Neural progenitor cell (in vitro differentiated cells): ENCODE measurements at regions not wholly inside any gene's neighbourhood (a gene's known extent, or its start where the extent isn't known, plus 50 kb on each side); places are given as distances from the start of the nearest gene placed in this dataset.

Experiments
- DNase-seq: peaks from one replicate; pipeline ENCODE4 v3.0.0-alpha.2; 2016; ENCODE audit warnings: low spot score
- H2AFZ ChIP-seq: fragments of 200-600 bp; sonication (generic); replicated peaks from 2 replicates; pipeline ENCODE4 v1.6.1; 2016; ENCODE audit warnings: antibody characterized with exemption
- H3F3A ChIP-seq: fragments of 200-600 bp; sonication (generic); 2 replicates; pipeline ENCODE4 v1.6.1; 2016; ENCODE audit warnings: antibody characterized with exemption, low read depth
- H3K27ac ChIP-seq: fragments of 200-600 bp; sonication (generic); 2 replicates; pipeline ENCODE4 v1.5.1; 2016; ENCODE audit warnings: mild to moderate bottlenecking
- H3K27me3 ChIP-seq: fragments of 200-600 bp; sonication (generic); 2 replicates; pipeline ENCODE4 v1.6.1; 2016; ENCODE audit warnings: mild to moderate bottlenecking, moderate library complexity
- H3K36me3 ChIP-seq: fragments of 200-600 bp; sonication (generic); 2 replicates; pipeline ENCODE4 v1.5.1; 2016
- H3K4me1 ChIP-seq: fragments of 200-600 bp; sonication (generic); 2 replicates; pipeline ENCODE4 v1.6.1; 2016; ENCODE audit warnings: mixed run types
- H3K4me2 ChIP-seq: fragments of 200-600 bp; sonication (generic); 2 replicates; pipeline ENCODE4 v1.6.1; 2016
- H3K4me3 ChIP-seq: fragments of 200-600 bp; sonication (generic); 2 replicates; pipeline ENCODE4 v1.5.1; 2016
- H3K79me2 ChIP-seq: fragments of 200-600 bp; sonication (generic); 2 replicates; pipeline ENCODE4 v1.6.1; 2016; ENCODE audit warnings: low read depth
- H3K9ac ChIP-seq: fragments of 200-600 bp; sonication (generic); 2 replicates; pipeline ENCODE4 v1.6.1; 2016
- H3K9me3 ChIP-seq: fragments of 200-600 bp; sonication (generic); 2 replicates; pipeline ENCODE4 v1.5.1; 2016; ENCODE audit warnings: low read depth
- H4K20me1 ChIP-seq: fragments of 200-600 bp; sonication (generic); 2 replicates; pipeline ENCODE4 v1.6.1; 2016; ENCODE audit warnings: low read depth
- H3K27ac Mint-ChIP-seq: 3 replicates; pipeline ENCODE4 v1.8.0; 2021; ENCODE audit warnings: mixed read lengths
- H3K27me3 Mint-ChIP-seq: 2 replicates; pipeline ENCODE4 v1.8.0; 2022; ENCODE audit warnings: low read depth, mild to moderate bottlenecking, inconsistent platforms, moderate library complexity, mixed read lengths; ENCODE audit not compliant: insufficient read depth
- H3K36me3 Mint-ChIP-seq: 3 replicates; pipeline ENCODE4 v1.8.0; 2021; ENCODE audit warnings: mixed read lengths
- H3K4me1 Mint-ChIP-seq: 3 replicates; pipeline ENCODE4 v1.8.0; 2021; ENCODE audit warnings: mixed read lengths
- H3K4me3 Mint-ChIP-seq: 3 replicates; pipeline ENCODE4 v1.8.0; 2021; ENCODE audit warnings: mild to moderate bottlenecking, moderate library complexity, mixed read lengths
- H3K9me3 Mint-ChIP-seq: 3 replicates; pipeline ENCODE4 v1.8.0; 2020; ENCODE audit warnings: mixed read lengths
- CTCF ChIP-seq: fragments of 200-600 bp; sonication (generic); IDR thresholded peaks from 2 replicates; pipeline ENCODE4 v1.5.1; 2017; ENCODE audit warnings: antibody characterized with exemption, mild to moderate bottlenecking
- EZH2 ChIP-seq: fragments of 200-600 bp; sonication (generic); IDR thresholded peaks from 2 replicates; pipeline ENCODE4 v1.6.1; 2017; ENCODE audit warnings: antibody characterized with exemption, mild to moderate bottlenecking, moderate library complexity
- EZH2phosphoT487 ChIP-seq: fragments of 200-600 bp; sonication (generic); IDR thresholded peaks from 2 replicates; pipeline ENCODE4 v1.6.1; 2017; ENCODE audit warnings: antibody characterized with exemption

- Histone ChIP-seq H3F3A (no peaks in the 10 kb centered on the region), H3K9me3 (no peaks in the 10 kb centered on the region), H3K4me3 (no peak overlapping the region), H3K79me2 (no peaks in the 10 kb centered on the region), H3K36me3 (no peaks in the 10 kb centered on the region), H3K27me3 (no peaks in the 10 kb centered on the region), H4K20me1 (no peaks in the 10 kb centered on the region), H3K9ac (no peak overlapping the region), H3K4me2 (no peak overlapping the region), H2AFZ (no peak overlapping the region), H3K27ac (no peak overlapping the region), H3K4me1 (no peaks in the 10 kb centered on the region)
- no peak for DNase-seq
- Mint-ChIP-seq H3K27ac (no peak overlapping the region), H3K9me3 (peaks cover 7% of the 10 kb centered on the region), H3K4me1 (no peaks in the 10 kb centered on the region), H3K36me3 (no peaks in the 10 kb centered on the region), H3K27me3 (peaks cover 15% of the 10 kb centered on the region), H3K4me3 (no peak overlapping the region)
- TF ChIP-seq CTCF (no peak), EZH2phosphoT487 (no peak), EZH2 (no peak)
These were observed 118.6 kb upstream of the RTL1 start for GRCh38 chr14:101022121-101022520.

- Mint-ChIP-seq H3K36me3 (no peaks in the 10 kb centered on the region), H3K4me1 (no peaks in the 10 kb centered on the region), H3K9me3 (peaks cover 7% of the 10 kb centered on the region), H3K4me3 (no peak overlapping the region), H3K27ac (no peak overlapping the region), H3K27me3 (peaks cover 15% of the 10 kb centered on the region)
- Histone ChIP-seq H3K27me3 (no peaks in the 10 kb centered on the region), H3K4me1 (no peaks in the 10 kb centered on the region), H3K36me3 (no peaks in the 10 kb centered on the region), H3K79me2 (no peaks in the 10 kb centered on the region), H3K4me3 (no peak overlapping the region), H3K9me3 (no peaks in the 10 kb centered on the region), H2AFZ (no peak overlapping the region), H4K20me1 (no peaks in the 10 kb centered on the region), H3K27ac (no peak overlapping the region), H3K9ac (no peak overlapping the region), H3F3A (no peaks in the 10 kb centered on the region), H3K4me2 (no peak overlapping the region)
- DNase-seq: no peak
- TF ChIP-seq EZH2 (no peak), CTCF (no peak), EZH2phosphoT487 (no peak)
These were observed 119.5 kb upstream of the RTL1 start for GRCh38 chr14:101022916-101023435.

GRCh38 chr14:101024686-101025085, 121.2 kb upstream of the RTL1 start:
- no peak overlapping the region for H3K9ac ChIP-seq
- H3K36me3 ChIP-seq: no peaks in the 10 kb centered on the region
- H3K36me3 Mint-ChIP-seq: no peaks in the 10 kb centered on the region
- no peaks in the 10 kb centered on the region for H3F3A ChIP-seq
- no peaks in the 10 kb centered on the region for H4K20me1 ChIP-seq
- no peak overlapping the region for H3K27ac ChIP-seq
- H3K79me2 ChIP-seq: no peaks in the 10 kb centered on the region
- peaks cover 9% of the 10 kb centered on the region for H3K27me3 Mint-ChIP-seq
- H3K4me3 Mint-ChIP-seq: no peak overlapping the region
- H3K4me2 ChIP-seq: no peak overlapping the region
- H3K9me3 ChIP-seq: no peaks in the 10 kb centered on the region
- H3K27me3 ChIP-seq: no peaks in the 10 kb centered on the region
- H3K4me1 ChIP-seq: no peaks in the 10 kb centered on the region
- DNase-seq: no peak
- peaks cover 10% of the 10 kb centered on the region for H3K9me3 Mint-ChIP-seq
- H3K4me1 Mint-ChIP-seq: no peaks in the 10 kb centered on the region
- H3K27ac Mint-ChIP-seq: no peak overlapping the region
- H3K4me3 ChIP-seq: no peak overlapping the region
- TF ChIP-seq EZH2: no peak
- H2AFZ ChIP-seq: no peak overlapping the region

DNA sequence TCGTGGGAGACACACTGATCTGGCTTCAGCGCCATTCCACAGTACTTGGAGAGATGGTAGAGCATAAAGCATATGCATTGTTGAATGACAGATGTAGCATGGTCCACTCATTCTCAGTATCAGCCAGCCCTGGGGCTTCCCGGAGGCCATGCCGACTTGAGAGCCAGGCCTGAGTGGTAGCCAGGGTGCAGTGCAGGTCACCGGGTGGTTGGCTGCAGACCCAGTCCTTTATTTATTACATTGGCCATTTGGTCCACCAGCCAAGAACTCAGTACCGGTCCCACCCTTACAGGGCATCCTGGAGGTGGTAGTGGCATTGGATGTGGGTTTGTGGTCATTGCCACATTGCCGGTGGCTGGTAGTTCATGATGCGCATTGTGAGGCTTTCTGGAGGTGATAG, 121.6 kb upstream of the RTL1 start:
- Histone ChIP-seq H3K4me2 (no peak overlapping the region), H4K20me1 (no peaks in the 10 kb centered on the region), H3K27ac (no peak overlapping the region), H3K9me3 (no peaks in the 10 kb centered on the region), H3K4me1 (no peaks in the 10 kb centered on the region), H3K27me3 (no peaks in the 10 kb centered on the region), H2AFZ (no peak overlapping the region), H3K4me3 (no peak overlapping the region), H3F3A (no peaks in the 10 kb centered on the region), H3K9ac (no peak overlapping the region), H3K36me3 (no peaks in the 10 kb centered on the region), H3K79me2 (no peaks in the 10 kb centered on the region)
- DNase-seq: no peak
- Mint-ChIP-seq H3K36me3 (no peaks in the 10 kb centered on the region), H3K9me3 (peaks cover 10% of the 10 kb centered on the region), H3K27ac (no peak overlapping the region), H3K27me3 (peaks cover 9% of the 10 kb centered on the region), H3K4me3 (no peak overlapping the region), H3K4me1 (no peaks in the 10 kb centered on the region)
- TF ChIP-seq EZH2 (no peak), CTCF (no peak), EZH2phosphoT487 (no peak)
